ENCODE measurements at regions not wholly inside any gene's neighbourhood (a gene's known extent, or its start where the extent isn't known, plus 50 kb on each side); places are given as distances from the start of the nearest gene placed in this dataset.

GRCh38 chr2:173792166-173792565, 173.0 kb downstream of the SP3 start:
- Mint-ChIP-seq H3K4me3 (ENCODE audit: low read depth, unreplicated experiment) (no peak overlapping the region), H3K27me3 (ENCODE audit: unreplicated experiment) (peaks cover 14% of the 10 kb centered on the region), H3K27ac (ENCODE audit: unreplicated experiment) (no peak overlapping the region), H3K4me1 (ENCODE audit: low read depth, unreplicated experiment) (no peaks in the 10 kb centered on the region), H3K9me3 (ENCODE audit: low read depth, unreplicated experiment) (no peaks in the 10 kb centered on the region), H3K36me3 (ENCODE audit: insufficient read depth, unreplicated experiment) (no peaks in the 10 kb centered on the region)
- TF ChIP-seq CTCF (IDR thresholded peaks at IDR 0.05; ENCODE audit: unreplicated experiment), result no peak
- CTCF ChIA-PET, result interaction anchor here (1.0 kb wide), 1 partner anchor 9 kb away, joined by 3 read pairs; no protein-coding TSS in a partner anchor
- DNase-seq, result no peak
- BruUV-seq (replicated peaks), result no TSS peak
- intact Hi-C loops (cut with micrococcal nuclease; ENCODE audit: unreplicated experiment), result no loop called here

GRCh38 chr2:173792741-173793140, 172.4 kb downstream of the SP3 start:
- BruUV-seq (replicated peaks), result no TSS peak
- CTCF ChIA-PET, result interaction anchor here (1.0 kb wide), 1 partner anchor 10 kb away, joined by 3 read pairs; no protein-coding TSS in a partner anchor
- H3K36me3 Mint-ChIP-seq (ENCODE audit: insufficient read depth, unreplicated experiment), result no peaks in the 10 kb centered on the region
- no peak overlapping the region for H3K4me3 Mint-ChIP-seq (ENCODE audit: low read depth, unreplicated experiment)
- no peak overlapping the region for H3K27ac Mint-ChIP-seq (ENCODE audit: unreplicated experiment)
- DNase-seq, result no peak
- no peak for TF ChIP-seq CTCF (IDR thresholded peaks at IDR 0.05; ENCODE audit: unreplicated experiment)
- peaks cover 14% of the 10 kb centered on the region for H3K27me3 Mint-ChIP-seq (ENCODE audit: unreplicated experiment)
- H3K4me1 Mint-ChIP-seq (ENCODE audit: low read depth, unreplicated experiment), result no peaks in the 10 kb centered on the region
- no peaks in the 10 kb centered on the region for H3K9me3 Mint-ChIP-seq (ENCODE audit: low read depth, unreplicated experiment)
- intact Hi-C loops (cut with micrococcal nuclease; ENCODE audit: unreplicated experiment), result no loop called here

- Mint-ChIP-seq H3K27ac (ENCODE audit: unreplicated experiment) (no peak overlapping the region), H3K4me1 (ENCODE audit: low read depth, unreplicated experiment) (no peaks in the 10 kb centered on the region), H3K4me3 (ENCODE audit: low read depth, unreplicated experiment) (no peak overlapping the region), H3K9me3 (ENCODE audit: low read depth, unreplicated experiment) (no peaks in the 10 kb centered on the region), H3K27me3 (ENCODE audit: unreplicated experiment) (peaks cover 14% of the 10 kb centered on the region), H3K36me3 (ENCODE audit: insufficient read depth, unreplicated experiment) (no peaks in the 10 kb centered on the region)
- intact Hi-C loops (cut with micrococcal nuclease; ENCODE audit: unreplicated experiment), result no loop called here
- TF ChIP-seq CTCF (IDR thresholded peaks at IDR 0.05; ENCODE audit: unreplicated experiment), result no peak
- no peak for DNase-seq
- no TSS peak for BruUV-seq (replicated peaks)
- CTCF ChIA-PET, result no interaction called here
Observed at GRCh38 chr2:173793709-173794565, 171.2 kb downstream of the SP3 start.

- CTCF ChIA-PET, result no interaction called here
- H3K27ac Mint-ChIP-seq (ENCODE audit: unreplicated experiment), result no peak overlapping the region
- BruUV-seq (replicated peaks), result no TSS peak
- DNase-seq, result no peak
- no peaks in the 10 kb centered on the region for H3K36me3 Mint-ChIP-seq (ENCODE audit: insufficient read depth, unreplicated experiment)
- H3K9me3 Mint-ChIP-seq (ENCODE audit: low read depth, unreplicated experiment), result no peaks in the 10 kb centered on the region
- no peak for TF ChIP-seq CTCF (IDR thresholded peaks at IDR 0.05; ENCODE audit: unreplicated experiment)
- peaks cover 2% of the 10 kb centered on the region for H3K27me3 Mint-ChIP-seq (ENCODE audit: unreplicated experiment)
- H3K4me1 Mint-ChIP-seq (ENCODE audit: low read depth, unreplicated experiment), result no peaks in the 10 kb centered on the region
- H3K4me3 Mint-ChIP-seq (ENCODE audit: low read depth, unreplicated experiment), result no peak overlapping the region
- intact Hi-C loops (cut with micrococcal nuclease; ENCODE audit: unreplicated experiment), result no loop called here
Observed at GRCh38 chr2:173797586-173798263, 167.4 kb downstream of the SP3 start.
